ENCODE measurements at regions not wholly inside any gene's neighbourhood (a gene's known extent, or its start where the extent isn't known, plus 50 kb on each side); places are given as distances from the start of the nearest gene placed in this dataset.
A peak's percentile ranks its signal among the peaks of the same experiment; 100 is the strongest.

GRCh38 chr9:89845862-89846261 lies 241.1 kb downstream of the GADD45G start:
- H4K91ac ChIP-seq (ENCODE audit: low read length), result no peak overlapping the region
- no peak overlapping the region for H2BK120ac ChIP-seq (ENCODE audit: low read depth, low read length)
- no peak overlapping the region for H3K4me3 ChIP-seq (ENCODE audit: insufficient read depth in 1 of 2, low read depth in 1 of 2, low read length in 2 of 2)
- peak overlapping the region; percentile 21 for H2BK15ac ChIP-seq (ENCODE audit: low read depth, poor library complexity, severe bottlenecking)
- no peak overlapping the region for H3K9ac ChIP-seq (ENCODE audit: low read length)
- H3K14ac ChIP-seq (ENCODE audit: low read length in 2 of 2), result no peak overlapping the region
- H2AK5ac ChIP-seq (ENCODE audit: low read length, severe bottlenecking), result no peak overlapping the region
- H2AFZ ChIP-seq (ENCODE audit: low read depth, low read length), result no peak overlapping the region
- no peaks in the 10 kb centered on the region for H3K79me1 ChIP-seq (replicated peaks; ENCODE audit: low read length, poor library complexity, severe bottlenecking)
- peaks cover 0 to 13% of the 10 kb centered on the region in 2 experiments for H3K27me3 ChIP-seq (ENCODE audit: control insufficient read depth in 1 of 2, insufficient read depth in 1 of 2, low read length in 2 of 2)
- no peak overlapping the region for H4K8ac ChIP-seq (ENCODE audit: low read length)
- H3K18ac ChIP-seq (ENCODE audit: low read depth in 1 of 2, low read length in 2 of 2), result no peak overlapping the region
- peak overlapping the region in 1 of 2 experiments; percentile 4 for H2BK12ac ChIP-seq (ENCODE audit: low read length in 2 of 2)
- H3K4ac ChIP-seq (ENCODE audit: low read depth in 1 of 2, low read length in 2 of 2), result no peak overlapping the region
- H3K9me3 ChIP-seq (ENCODE audit: control insufficient read depth, low read length), result no peaks in the 10 kb centered on the region
- H2BK5ac ChIP-seq (ENCODE audit: low read depth, low read length, poor library complexity, severe bottlenecking), result no peak overlapping the region
- no peaks in the 10 kb centered on the region for H3K36me3 ChIP-seq (ENCODE audit: control insufficient read depth in 1 of 2, insufficient read depth in 2 of 2, low read depth in 1 of 2, low read length in 2 of 2)
- DNase-seq, result no peak
- H3K4me2 ChIP-seq (ENCODE audit: low read length, poor library complexity, severe bottlenecking), result no peak overlapping the region
- H3K4me1 ChIP-seq (ENCODE audit: control insufficient read depth, insufficient read depth, low read depth, low read length), result peaks cover 1% of the 10 kb centered on the region
- no peak overlapping the region for H3K27ac ChIP-seq (ENCODE audit: low read length, poor library complexity, severe bottlenecking)
- WGBS, result 92% methylated on average over 9 of the region's 9 CpGs
- H3K23ac ChIP-seq (ENCODE audit: low read length in 2 of 2), result no peak overlapping the region

GRCh38 chr9:89848060-89849040 lies 243.5 kb downstream of the GADD45G start:
- no peak overlapping the region for H3K23ac ChIP-seq (ENCODE audit: low read length in 2 of 2)
- no peak overlapping the region for H3K18ac ChIP-seq (ENCODE audit: low read depth in 1 of 2, low read length in 2 of 2)
- no peak overlapping the region for H4K8ac ChIP-seq (ENCODE audit: low read length)
- H4K91ac ChIP-seq (ENCODE audit: low read length), result peak overlapping the region; percentile 5
- H2BK120ac ChIP-seq (ENCODE audit: low read depth, low read length), result no peak overlapping the region
- no peak overlapping the region for H2BK12ac ChIP-seq (ENCODE audit: low read length in 2 of 2)
- no peaks in the 10 kb centered on the region for H3K36me3 ChIP-seq (ENCODE audit: control insufficient read depth in 1 of 2, insufficient read depth in 2 of 2, low read depth in 1 of 2, low read length in 2 of 2)
- H3K4me2 ChIP-seq (ENCODE audit: low read length, poor library complexity, severe bottlenecking), result no peak overlapping the region
- H2BK5ac ChIP-seq (ENCODE audit: low read depth, low read length, poor library complexity, severe bottlenecking), result no peak overlapping the region
- no peak for DNase-seq
- no peaks in the 10 kb centered on the region for H3K79me1 ChIP-seq (replicated peaks; ENCODE audit: low read length, poor library complexity, severe bottlenecking)
- peaks cover 4% of the 10 kb centered on the region for H3K4me1 ChIP-seq (ENCODE audit: control insufficient read depth, insufficient read depth, low read depth, low read length)
- no peak overlapping the region for H3K27ac ChIP-seq (ENCODE audit: low read length, poor library complexity, severe bottlenecking)
- peaks cover 4 to 24% of the 10 kb centered on the region in 2 experiments for H3K27me3 ChIP-seq (ENCODE audit: control insufficient read depth in 1 of 2, insufficient read depth in 1 of 2, low read length in 2 of 2)
- H3K9ac ChIP-seq (ENCODE audit: low read length), result no peak overlapping the region
- H2BK15ac ChIP-seq (ENCODE audit: low read depth, poor library complexity, severe bottlenecking), result no peak overlapping the region
- no peak overlapping the region for H2AFZ ChIP-seq (ENCODE audit: low read depth, low read length)
- H3K14ac ChIP-seq (ENCODE audit: low read length in 2 of 2), result peak overlapping the region in 1 of 2 experiments; percentile 19
- WGBS, result 93% methylated on average over 18 of the region's 20 CpGs
- no peak overlapping the region for H2AK5ac ChIP-seq (ENCODE audit: low read length, severe bottlenecking)
- H3K4ac ChIP-seq (ENCODE audit: low read depth in 1 of 2, low read length in 2 of 2), result no peak overlapping the region
- H3K4me3 ChIP-seq (ENCODE audit: insufficient read depth in 1 of 2, low read depth in 1 of 2, low read length in 2 of 2), result no peak overlapping the region
- no peaks in the 10 kb centered on the region for H3K9me3 ChIP-seq (ENCODE audit: control insufficient read depth, low read length)

- Histone ChIP-seq H2AFZ (ENCODE audit: low read depth, low read length) (no peak overlapping the region), H3K9ac (ENCODE audit: low read length) (no peak overlapping the region), H2BK120ac (ENCODE audit: low read depth, low read length) (no peak overlapping the region), H3K27ac (ENCODE audit: low read length, poor library complexity, severe bottlenecking) (no peak overlapping the region), H3K23ac (ENCODE audit: low read length in 2 of 2) (no peak overlapping the region), H3K9me3 (ENCODE audit: control insufficient read depth, low read length) (no peaks in the 10 kb centered on the region), H2BK15ac (ENCODE audit: low read depth, poor library complexity, severe bottlenecking) (no peak overlapping the region), H2AK5ac (ENCODE audit: low read length, severe bottlenecking) (no peak overlapping the region), H3K14ac (ENCODE audit: low read length in 2 of 2) (peak overlapping the region in 1 of 2 experiments; percentile 19), H3K18ac (ENCODE audit: low read depth in 1 of 2, low read length in 2 of 2) (no peak overlapping the region), H2BK5ac (ENCODE audit: low read depth, low read length, poor library complexity, severe bottlenecking) (no peak overlapping the region), H3K27me3 (ENCODE audit: control insufficient read depth in 1 of 2, insufficient read depth in 1 of 2, low read length in 2 of 2) (peaks cover 9 to 32% of the 10 kb centered on the region in 2 experiments), H3K4me2 (ENCODE audit: low read length, poor library complexity, severe bottlenecking) (no peak overlapping the region), H4K8ac (ENCODE audit: low read length) (no peak overlapping the region), H3K36me3 (ENCODE audit: control insufficient read depth in 1 of 2, insufficient read depth in 2 of 2, low read depth in 1 of 2, low read length in 2 of 2) (no peaks in the 10 kb centered on the region), H3K79me1 (replicated peaks; ENCODE audit: low read length, poor library complexity, severe bottlenecking) (no peaks in the 10 kb centered on the region), H3K4me1 (ENCODE audit: control insufficient read depth, insufficient read depth, low read depth, low read length) (peaks cover 4% of the 10 kb centered on the region), H3K4ac (ENCODE audit: low read depth in 1 of 2, low read length in 2 of 2) (no peak overlapping the region), H2BK12ac (ENCODE audit: low read length in 2 of 2) (no peak overlapping the region), H4K91ac (ENCODE audit: low read length) (peak overlapping the region; percentile 5), H3K4me3 (ENCODE audit: insufficient read depth in 1 of 2, low read depth in 1 of 2, low read length in 2 of 2) (no peak overlapping the region)
- no peak for DNase-seq
- WGBS, result 96% methylated on average over 4 of the region's 5 CpGs
Measured at GRCh38 chr9:89849096-89849495, 244.3 kb downstream of the GADD45G start.

GRCh38 chr9:89850153-89850552 lies 245.3 kb downstream of the GADD45G start:
- H3K18ac ChIP-seq (ENCODE audit: low read depth in 1 of 2, low read length in 2 of 2), result no peak overlapping the region
- H2AK5ac ChIP-seq (ENCODE audit: low read length, severe bottlenecking), result no peak overlapping the region
- H3K79me1 ChIP-seq (replicated peaks; ENCODE audit: low read length, poor library complexity, severe bottlenecking), result no peaks in the 10 kb centered on the region
- H2BK12ac ChIP-seq (ENCODE audit: low read length in 2 of 2), result no peak overlapping the region
- H3K27me3 ChIP-seq (ENCODE audit: control insufficient read depth in 1 of 2, insufficient read depth in 1 of 2, low read length in 2 of 2), result peaks cover 9 to 35% of the 10 kb centered on the region in 2 experiments
- no peak overlapping the region for H3K4ac ChIP-seq (ENCODE audit: low read depth in 1 of 2, low read length in 2 of 2)
- H3K14ac ChIP-seq (ENCODE audit: low read length in 2 of 2), result no peak overlapping the region
- no peaks in the 10 kb centered on the region for H3K36me3 ChIP-seq (ENCODE audit: control insufficient read depth in 1 of 2, insufficient read depth in 2 of 2, low read depth in 1 of 2, low read length in 2 of 2)
- no peak overlapping the region for H3K27ac ChIP-seq (ENCODE audit: low read length, poor library complexity, severe bottlenecking)
- no peak overlapping the region for H3K4me3 ChIP-seq (ENCODE audit: insufficient read depth in 1 of 2, low read depth in 1 of 2, low read length in 2 of 2)
- no peak overlapping the region for H3K4me2 ChIP-seq (ENCODE audit: low read length, poor library complexity, severe bottlenecking)
- peaks cover 4% of the 10 kb centered on the region for H3K4me1 ChIP-seq (ENCODE audit: control insufficient read depth, insufficient read depth, low read depth, low read length)
- H3K23ac ChIP-seq (ENCODE audit: low read length in 2 of 2), result no peak overlapping the region
- no peak overlapping the region for H2BK120ac ChIP-seq (ENCODE audit: low read depth, low read length)
- peak; percentile 2 for DNase-seq
- H2BK15ac ChIP-seq (ENCODE audit: low read depth, poor library complexity, severe bottlenecking), result no peak overlapping the region
- no peak overlapping the region for H3K9ac ChIP-seq (ENCODE audit: low read length)
- H2AFZ ChIP-seq (ENCODE audit: low read depth, low read length), result no peak overlapping the region
- H4K8ac ChIP-seq (ENCODE audit: low read length), result no peak overlapping the region
- no peak overlapping the region for H2BK5ac ChIP-seq (ENCODE audit: low read depth, low read length, poor library complexity, severe bottlenecking)
- no peak overlapping the region for H4K91ac ChIP-seq (ENCODE audit: low read length)
- 80% methylated on average over 2 of the region's 3 CpGs for WGBS
- H3K9me3 ChIP-seq (ENCODE audit: control insufficient read depth, low read length), result no peaks in the 10 kb centered on the region
